NOMO-1 (cell line): ENCODE measurements at regions not wholly inside any gene's neighbourhood (a gene's known extent, or its start where the extent isn't known, plus 50 kb on each side); places are given as distances from the start of the nearest gene placed in this dataset.
"Not testable (repeated sequence)": the region's sequence is repeated elsewhere in the genome, so short reads cannot be mapped to it uniquely, and the experiment has no call there.

Experiments used
- DNase-seq, 2 experiments: peaks; one replicate each; lab custom pipeline; 2025; ENCODE audit not compliant: unreplicated experiment in 2 of 2; lab: John Stamatoyannopoulos, UW

DNA sequence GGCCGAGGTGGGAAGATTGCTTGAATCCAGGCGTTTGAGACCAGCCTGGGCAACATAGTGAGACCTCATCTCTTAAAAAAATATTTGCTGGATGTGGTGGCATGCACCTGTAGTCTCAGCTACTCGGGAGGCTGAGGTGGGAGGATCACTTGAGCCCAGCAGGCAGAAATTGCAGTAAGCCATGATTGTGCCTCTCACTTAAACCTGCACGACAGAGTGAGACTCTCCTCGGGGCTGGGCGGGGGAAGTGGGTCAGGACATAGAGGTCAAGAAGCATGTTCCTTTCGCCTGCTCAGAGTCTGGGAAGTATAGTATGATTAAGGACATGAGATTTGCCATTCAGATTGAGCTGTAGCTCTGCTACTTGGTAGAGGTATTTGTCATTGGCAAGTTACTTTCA, 52.3 kb downstream of the SEPTIN7 start:
- DNase-seq: not testable (repeated sequence)

DNA sequence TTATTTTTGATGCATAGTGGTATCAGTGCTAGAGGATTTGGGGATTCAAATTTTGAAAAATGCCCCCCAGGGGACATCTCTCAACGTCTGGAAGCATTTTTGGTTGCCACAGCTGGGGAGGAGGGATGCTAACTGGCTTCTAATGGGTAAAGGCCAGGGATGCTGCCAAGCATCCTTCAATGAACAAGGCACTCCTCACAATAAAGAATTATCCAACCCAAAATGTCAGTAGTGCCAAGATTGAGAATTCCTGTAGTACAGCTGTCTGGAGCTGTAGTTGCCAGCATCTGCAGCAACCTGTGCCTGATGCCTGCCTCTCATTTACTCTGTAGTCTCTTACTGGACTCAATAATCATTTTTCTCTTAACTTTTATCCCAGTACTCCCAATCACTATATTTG, 53.5 kb downstream of the SEPTIN7 start:
- DNase-seq: no peak

- DNase-seq: no peak
These were observed 55.3 kb downstream of the SEPTIN7 start for GRCh38 chr7:35856175-35856574.

DNA sequence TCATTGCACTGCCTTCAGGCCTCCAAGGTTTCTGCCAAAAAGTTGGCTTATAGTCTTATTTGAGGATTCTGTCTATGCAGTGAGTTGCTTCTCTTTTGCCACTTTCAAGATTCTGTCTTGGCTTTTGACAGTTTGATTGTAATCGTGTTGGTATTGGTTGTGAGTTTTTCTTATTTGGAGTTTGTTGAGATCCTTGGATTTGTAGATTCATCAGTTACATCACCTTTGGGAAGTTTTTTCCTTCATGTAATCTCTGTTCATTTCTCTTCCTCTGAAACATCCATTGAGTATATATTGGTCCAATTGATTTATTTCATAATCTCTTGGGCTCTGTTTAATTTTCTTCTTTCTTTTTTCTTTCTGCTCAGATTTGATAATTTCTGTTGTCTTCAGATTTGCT, 59.8 kb downstream of the SEPTIN7 start:
- DNase-seq: no peak

DNA sequence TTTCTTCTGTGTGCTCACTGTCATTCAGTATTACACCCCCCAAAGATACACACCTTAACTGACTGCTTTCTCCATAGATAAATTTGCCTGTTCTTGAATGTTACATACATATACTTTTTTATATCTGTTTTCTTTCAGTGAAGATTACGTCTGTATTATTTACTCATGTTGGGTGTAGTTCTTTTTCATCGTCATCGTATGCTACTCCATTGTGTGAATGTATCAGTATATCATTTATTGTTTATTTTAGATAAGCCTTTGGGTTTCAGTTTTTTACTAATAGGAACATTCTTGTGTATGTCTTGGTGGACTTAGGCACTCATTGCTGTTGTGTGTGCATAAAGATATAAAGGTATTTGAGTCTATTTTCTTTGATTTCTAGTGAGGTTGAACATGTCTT, 64.4 kb downstream of the SEPTIN7 start:
- no peak for DNase-seq

GRCh38 chr7:35866186-35866585, 65.3 kb downstream of the SEPTIN7 start:
- DNase-seq: no peak

DNA sequence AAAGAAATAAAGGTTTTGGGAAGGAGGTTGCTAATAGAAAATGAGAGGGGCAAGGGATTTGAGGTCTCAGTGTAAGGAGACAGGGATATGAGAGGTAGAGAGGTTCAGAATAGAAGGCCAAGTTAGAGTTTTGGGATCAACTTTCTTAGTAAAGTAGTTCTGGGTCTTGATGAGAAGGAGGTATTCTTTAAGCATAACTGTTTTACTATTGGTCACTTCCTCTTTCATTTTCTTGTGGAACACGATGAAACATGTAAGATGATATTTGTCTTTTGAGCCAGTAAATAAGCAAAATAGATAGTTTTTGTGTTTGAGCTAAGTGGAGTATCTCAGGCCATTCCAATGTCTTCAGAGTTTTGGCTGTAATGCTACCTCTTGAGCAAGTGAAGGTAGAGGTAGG, 68.3 kb downstream of the SEPTIN7 start:
- DNase-seq: peak in 1 of 2 experiments; percentile 34

- DNase-seq: no peak
These were observed 69.0 kb downstream of the SEPTIN7 start for GRCh38 chr7:35869810-35870209.

DNA sequence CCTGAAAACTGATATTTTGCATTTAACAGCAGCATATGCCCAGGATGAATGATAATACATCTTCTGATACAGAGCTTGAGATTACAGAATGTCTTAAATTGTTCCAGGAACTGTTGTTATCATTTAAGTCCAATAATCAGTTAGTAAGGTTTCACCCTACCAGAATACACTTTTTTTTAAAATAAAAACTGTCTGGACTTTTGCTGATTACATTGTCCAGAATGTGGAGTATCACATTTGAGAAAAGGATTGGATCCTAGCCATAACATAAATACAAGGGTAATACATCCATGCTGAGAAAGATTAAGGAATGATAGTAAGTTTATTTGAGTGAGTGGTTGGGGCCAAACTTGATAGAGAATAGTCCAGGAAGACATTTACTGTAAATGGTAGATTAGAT, 71.0 kb downstream of the SEPTIN7 start:
- no peak for DNase-seq

- DNase-seq: no peak
These were observed 74.0 kb downstream of the SEPTIN7 start for GRCh38 chr7:35874886-35875285.

- DNase-seq: no peak
These were observed 74.4 kb downstream of the SEPTIN7 start for GRCh38 chr7:35875292-35875691.

DNA sequence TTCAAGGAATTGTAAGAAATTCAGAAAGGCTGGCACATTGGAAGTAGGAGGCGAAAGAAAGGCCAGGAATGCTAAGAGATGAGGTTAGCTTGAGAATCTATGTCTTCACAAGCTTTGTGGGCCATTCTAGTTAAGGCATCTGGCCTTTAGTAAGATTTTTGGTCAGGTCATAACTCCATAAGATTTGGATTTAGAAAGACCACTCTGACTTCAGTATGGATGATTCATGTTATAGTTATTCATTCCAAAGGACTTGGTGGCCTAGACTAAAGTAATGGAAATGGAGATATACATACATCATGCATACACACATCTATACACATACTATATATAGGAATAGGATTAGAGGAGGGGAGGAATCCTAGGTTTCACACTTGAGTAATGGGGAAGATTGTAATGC, 77.5 kb downstream of the SEPTIN7 start:
- no peak for DNase-seq

GRCh38 chr7:35887430-35887829, 86.6 kb downstream of the SEPTIN7 start:
- not testable (repeated sequence) for DNase-seq

DNA sequence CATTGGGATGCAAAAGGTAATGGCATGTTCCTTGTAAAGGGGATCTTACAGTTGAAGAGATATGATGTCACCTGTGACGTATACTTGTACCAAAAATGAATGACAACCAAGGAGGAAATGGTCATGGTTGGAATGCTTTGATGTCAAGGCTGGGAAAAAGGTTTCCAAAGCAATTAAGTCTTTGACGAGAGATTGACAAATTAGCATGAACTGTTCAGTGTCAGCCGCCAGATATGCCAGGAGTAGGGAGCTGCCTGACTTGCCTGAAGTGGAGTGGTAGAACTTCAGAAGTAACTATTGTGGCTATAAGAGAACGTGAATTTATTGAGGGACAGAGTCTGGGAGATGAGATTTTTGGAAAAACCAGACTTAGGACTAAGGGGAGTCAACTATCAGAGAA, 88.1 kb downstream of the SEPTIN7 start:
- no peak for DNase-seq

- no peak for DNase-seq
These were observed 89.0 kb downstream of the SEPTIN7 start for GRCh38 chr7:35889870-35890269.

DNA sequence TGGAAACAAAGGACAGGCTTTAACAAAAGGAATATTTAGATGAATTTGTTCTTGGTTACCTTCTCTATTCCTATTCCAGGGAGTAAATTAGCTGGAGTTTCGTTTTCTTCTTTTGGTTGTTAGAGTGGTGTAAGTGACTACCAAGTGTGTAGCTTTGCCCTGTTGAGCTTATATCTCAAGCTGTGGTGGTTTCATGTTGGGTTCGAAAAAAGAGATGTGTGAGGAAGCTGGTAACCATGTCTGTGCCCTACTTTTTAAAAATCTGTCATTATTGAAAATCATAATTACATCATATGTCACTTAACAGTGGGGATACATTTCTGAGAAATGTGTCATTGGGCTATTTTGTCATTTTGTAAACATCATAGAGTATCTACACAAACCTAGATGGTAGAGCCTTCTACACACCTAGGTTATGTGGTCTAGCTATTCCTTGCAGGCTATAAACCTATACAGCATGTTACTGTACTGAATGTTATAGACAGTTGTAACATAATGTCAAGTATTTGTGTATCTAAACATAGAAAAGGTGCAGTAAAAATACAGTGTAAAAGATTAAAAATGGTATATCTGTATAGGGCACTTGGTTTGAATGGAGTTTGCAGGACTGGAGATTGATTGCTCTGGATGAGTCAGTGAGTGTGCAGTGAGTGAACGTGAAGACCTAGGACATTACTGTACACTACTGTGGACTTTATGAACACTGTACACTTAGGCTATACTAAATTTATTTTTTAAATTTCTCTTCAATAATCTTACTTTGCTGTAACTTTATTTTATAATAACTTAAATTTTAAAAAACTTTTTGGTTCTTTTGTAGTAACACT, 90.4 kb downstream of the SEPTIN7 start:
- DNase-seq: no peak

DNA sequence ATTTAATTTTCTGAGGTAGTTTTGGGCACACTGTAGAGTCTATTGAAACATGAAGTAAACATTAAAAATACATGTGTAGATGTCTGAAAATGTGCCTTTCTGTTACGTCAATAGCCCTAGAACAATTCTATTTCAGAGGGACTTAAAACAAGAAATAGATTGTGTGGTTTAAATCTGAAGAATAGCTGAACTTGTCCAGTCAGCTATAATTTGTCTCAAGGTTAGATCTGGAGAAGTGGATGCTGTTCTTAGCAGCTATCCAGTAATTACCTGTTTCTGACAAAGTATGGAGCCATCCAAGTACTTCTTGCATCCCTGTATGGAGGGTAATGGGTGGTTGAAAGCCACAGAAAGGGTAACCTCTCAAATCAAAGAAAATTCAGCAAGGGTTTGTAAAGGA, 92.8 kb downstream of the SEPTIN7 start:
- DNase-seq: no peak

DNA sequence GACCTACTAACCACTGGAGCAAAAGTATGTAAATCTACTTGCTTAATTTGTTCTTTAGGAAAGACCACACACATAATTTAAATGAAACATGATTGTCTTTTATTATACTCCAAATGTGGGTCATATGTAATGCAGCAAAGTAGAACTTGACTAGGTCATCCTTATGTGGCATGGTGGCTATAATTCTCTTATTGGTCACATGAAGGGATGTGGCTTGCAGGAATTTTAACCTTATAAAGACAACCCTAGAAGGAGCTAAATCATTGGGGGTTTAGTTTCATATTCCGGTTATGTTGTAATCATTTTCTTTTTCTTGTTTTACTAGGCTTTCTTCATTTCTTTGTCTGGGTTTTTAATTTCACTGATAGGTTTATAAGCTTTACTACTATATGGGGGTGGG, 93.9 kb downstream of the SEPTIN7 start:
- DNase-seq: no peak

DNA sequence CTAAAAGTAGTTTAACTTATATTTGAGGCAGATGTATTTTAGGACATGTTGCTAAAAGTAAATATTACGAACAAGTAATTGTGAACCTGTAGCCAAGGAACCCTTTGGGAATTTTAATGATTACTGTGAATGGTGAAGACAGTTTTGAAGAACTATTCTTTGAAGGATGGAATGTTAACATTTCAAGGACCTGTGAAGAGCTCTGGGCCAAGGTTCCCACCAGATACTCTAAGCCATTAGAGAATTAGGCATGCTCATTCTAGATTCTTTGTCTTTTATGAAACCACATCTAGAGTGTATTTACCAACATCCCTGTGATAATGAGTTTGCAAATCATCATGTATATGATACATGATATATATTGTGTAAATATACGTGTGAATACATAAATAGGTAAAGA, 99.8 kb downstream of the SEPTIN7 start:
- DNase-seq: no peak

GRCh38 chr7:35905555-35905954, 104.7 kb downstream of the SEPTIN7 start:
- no peak for DNase-seq

DNA sequence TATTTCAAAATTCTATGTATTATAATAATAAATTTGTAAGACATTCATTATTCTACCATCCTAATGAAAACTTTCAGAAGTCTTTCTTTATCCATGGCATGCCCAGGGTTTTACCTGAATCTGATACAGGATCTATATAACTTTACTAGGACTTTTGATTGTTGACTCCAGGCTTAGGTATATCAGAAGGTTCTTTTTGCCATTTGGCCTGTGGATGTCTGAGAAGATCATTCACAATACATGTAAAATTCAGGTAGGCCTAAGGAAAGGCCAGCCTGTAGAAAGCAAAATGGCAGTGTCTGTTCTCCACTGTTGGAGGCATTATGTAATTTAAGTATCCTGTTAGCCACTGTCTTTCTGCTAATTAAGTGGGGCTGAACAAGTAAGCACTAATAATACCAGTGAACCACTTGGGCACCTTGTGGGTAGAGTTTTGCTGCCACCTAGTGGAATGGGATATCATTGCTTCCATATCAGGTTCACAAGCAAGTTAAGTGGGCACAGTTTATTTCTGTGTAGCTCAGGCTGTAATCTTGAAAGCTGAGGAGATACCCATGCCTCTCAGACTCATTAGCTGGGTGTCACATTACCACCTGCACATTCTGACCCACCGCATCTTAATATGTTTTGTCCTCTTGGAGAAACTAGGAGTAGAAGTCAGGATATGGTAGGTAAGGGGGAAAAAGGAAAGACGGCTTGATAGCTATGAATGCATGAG, 105.5 kb downstream of the SEPTIN7 start:
- peak in 1 of 2 experiments; percentile 58 for DNase-seq
